Testis (tissue), 2 donors: ENCODE measurements at regions not wholly inside any gene's neighbourhood (a gene's known extent, or its start where the extent isn't known, plus 50 kb on each side); places are given as distances from the start of the nearest gene placed in this dataset.
A peak's percentile ranks its signal among the peaks of the same experiment; 100 is the strongest.

Experiments
- DNase-seq: peaks from one replicate; pipeline ENCODE4 v3.0.0-alpha.2; 2019
- H3K27ac ChIP-seq, 2 donors: fragments of 200-600 bp; sonication (generic); one replicate each; pipeline ENCODE4 v1.5.1; 2019
- H3K27me3 ChIP-seq: fragments of 200-600 bp; sonication (generic); one replicate; pipeline ENCODE4 v1.5.1; 2019
- H3K36me3 ChIP-seq: fragments of 200-600 bp; sonication (generic); one replicate; pipeline ENCODE4 v1.5.1; 2017; ENCODE audit warnings: low read depth; ENCODE audit errors: missing control alignments
- H3K4me1 ChIP-seq: fragments of 200-600 bp; sonication (generic); one replicate; pipeline ENCODE4 v1.5.1; 2019
- H3K4me3 ChIP-seq, 2 donors: fragments of 200-600 bp; sonication (generic); one replicate each; pipeline ENCODE4 v1.5.1; 2017 to 2019
- H3K9me3 ChIP-seq: fragments of 200-600 bp; sonication (generic); one replicate; pipeline ENCODE4 v1.5.1; 2017
- POLR2A ChIP-seq: fragments of 450-650 bp; IDR thresholded peaks from one replicate; pipeline ENCODE4 v1.6.1; 2017; ENCODE audit warnings: antibody characterized with exemption, mild to moderate bottlenecking, moderate library complexity
- WGBS, 2 donors: methylation state at CpG; one replicate each; pipeline ENCODE4 v1.1.5; 2018; 5-methylcytosine and 5-hydroxymethylcytosine counted together
- intact Hi-C: fragments of 100-400 bp; cut with DNase I; formaldehyde crosslinking; loops from one replicate; pipeline ENCODE4 v1.15.1; 2023; ENCODE audit warnings: low total_unique reads
- TF ChIP-seq, protein P1 (sequence below), 3 experiments: fragments of 450-650 bp in 2 of 3; fragments of 200-600 bp in 1 of 3; sonication (generic) in 1 of 3; IDR thresholded peaks; one replicate each; pipeline ENCODE4 v1.5.1; 2016 to 2019; ENCODE audit warnings: antibody characterized with exemption in 3 of 3, mild to moderate bottlenecking in 2 of 3, moderate library complexity in 1 of 3

DNA sequence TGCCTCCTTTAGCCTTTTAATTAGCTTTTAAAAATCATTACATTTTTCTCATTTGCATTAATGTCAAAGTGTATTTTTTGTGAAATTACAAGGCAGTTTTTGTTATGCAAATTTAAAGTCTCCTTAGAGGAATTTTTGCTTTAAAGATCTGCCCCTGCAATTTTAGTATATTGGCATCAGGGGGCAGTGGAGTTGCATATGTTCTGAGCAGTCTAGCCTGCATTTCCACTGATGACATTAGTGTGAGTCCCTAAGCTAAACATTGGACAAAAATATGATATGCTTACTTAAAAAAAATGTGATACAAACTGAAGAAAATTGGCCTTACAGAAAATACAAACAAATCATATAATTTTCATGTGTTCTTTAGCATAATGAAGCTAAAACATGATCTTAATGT lies 426.5 kb downstream of the SLC4A3 start:
- Histone ChIP-seq H3K4me3 (no peak overlapping the region), H3K27me3 (no peaks in the 10 kb centered on the region), H3K36me3 (no peaks in the 10 kb centered on the region), H3K9me3 (no peaks in the 10 kb centered on the region), H3K27ac (no peak overlapping the region), H3K4me1 (no peaks in the 10 kb centered on the region)
- TF ChIP-seq, protein P1, sequence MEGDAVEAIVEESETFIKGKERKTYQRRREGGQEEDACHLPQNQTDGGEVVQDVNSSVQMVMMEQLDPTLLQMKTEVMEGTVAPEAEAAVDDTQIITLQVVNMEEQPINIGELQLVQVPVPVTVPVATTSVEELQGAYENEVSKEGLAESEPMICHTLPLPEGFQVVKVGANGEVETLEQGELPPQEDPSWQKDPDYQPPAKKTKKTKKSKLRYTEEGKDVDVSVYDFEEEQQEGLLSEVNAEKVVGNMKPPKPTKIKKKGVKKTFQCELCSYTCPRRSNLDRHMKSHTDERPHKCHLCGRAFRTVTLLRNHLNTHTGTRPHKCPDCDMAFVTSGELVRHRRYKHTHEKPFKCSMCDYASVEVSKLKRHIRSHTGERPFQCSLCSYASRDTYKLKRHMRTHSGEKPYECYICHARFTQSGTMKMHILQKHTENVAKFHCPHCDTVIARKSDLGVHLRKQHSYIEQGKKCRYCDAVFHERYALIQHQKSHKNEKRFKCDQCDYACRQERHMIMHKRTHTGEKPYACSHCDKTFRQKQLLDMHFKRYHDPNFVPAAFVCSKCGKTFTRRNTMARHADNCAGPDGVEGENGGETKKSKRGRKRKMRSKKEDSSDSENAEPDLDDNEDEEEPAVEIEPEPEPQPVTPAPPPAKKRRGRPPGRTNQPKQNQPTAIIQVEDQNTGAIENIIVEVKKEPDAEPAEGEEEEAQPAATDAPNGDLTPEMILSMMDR (IDR thresholded peaks at IDR 0.05): peak in 1 of 3 experiments; percentile 57
- TF ChIP-seq POLR2A: no peak
- DNase-seq: no peak
- intact Hi-C loops: no loop called here

DNA sequence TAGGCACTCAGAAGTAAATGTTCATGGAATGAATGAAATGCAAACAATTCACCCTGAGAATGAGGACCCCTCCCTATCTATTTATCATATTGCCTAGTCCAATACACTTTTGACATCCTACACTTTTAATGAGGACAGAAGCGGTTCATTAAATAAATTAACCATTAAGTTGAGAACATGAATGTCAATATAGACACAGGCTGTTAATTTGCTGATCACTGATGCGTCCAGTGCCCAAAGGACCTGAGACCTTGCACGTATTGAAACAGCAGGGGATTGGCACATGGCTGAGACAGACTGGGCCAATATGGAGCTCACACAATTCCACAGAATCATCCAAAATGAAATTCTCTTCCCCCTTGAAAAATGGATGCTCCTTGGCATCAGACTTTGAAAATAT lies 430.0 kb downstream of the SLC4A3 start:
- H3K27me3 ChIP-seq: no peaks in the 10 kb centered on the region
- no peak for DNase-seq
- H3K4me3 ChIP-seq: no peak overlapping the region
- no peak overlapping the region for H3K27ac ChIP-seq
- H3K36me3 ChIP-seq: no peaks in the 10 kb centered on the region
- intact Hi-C loops: no loop called here
- TF ChIP-seq, protein P1 (IDR thresholded peaks at IDR 0.05): no peak
- TF ChIP-seq POLR2A: no peak
- H3K9me3 ChIP-seq: no peaks in the 10 kb centered on the region
- H3K4me1 ChIP-seq: no peaks in the 10 kb centered on the region
- WGBS, 2 donors: 75 to 90% methylated on average over 3 of the region's 3 CpGs

GRCh38 chr2:220057916-220058315 lies 430.5 kb downstream of the SLC4A3 start:
- no peak for DNase-seq
- Histone ChIP-seq H3K27me3 (no peaks in the 10 kb centered on the region), H3K4me1 (no peaks in the 10 kb centered on the region), H3K27ac (no peak overlapping the region), H3K36me3 (no peaks in the 10 kb centered on the region), H3K9me3 (no peaks in the 10 kb centered on the region), H3K4me3 (no peak overlapping the region)
- TF ChIP-seq, protein P1 (IDR thresholded peaks at IDR 0.05): no peak
- TF ChIP-seq POLR2A: no peak
- intact Hi-C loops: no loop called here
- WGBS, 2 donors: 73 to 81% methylated on average over 9 of the region's 9 CpGs

GRCh38 chr2:220064111-220065030 lies 436.9 kb downstream of the SLC4A3 start:
- 74 to 80% methylated on average over 13 of the region's 13 CpGs for WGBS, 2 donors

More at GRCh38 chr2:220064111-220065030, 436.9 kb downstream of the SLC4A3 start:
- H3K27me3 ChIP-seq: no peaks in the 10 kb centered on the region
- intact Hi-C loops: no loop called here
- H3K27ac ChIP-seq: no peak overlapping the region
- H3K4me1 ChIP-seq: no peaks in the 10 kb centered on the region
- no peak for TF ChIP-seq POLR2A
- TF ChIP-seq, protein P1 (IDR thresholded peaks at IDR 0.05): no peak
- no peak for DNase-seq
- no peaks in the 10 kb centered on the region for H3K9me3 ChIP-seq
- H3K36me3 ChIP-seq: no peaks in the 10 kb centered on the region
- no peak overlapping the region for H3K4me3 ChIP-seq
